Osteocyte (in vitro differentiated cells): ENCODE measurements at regions not wholly inside any gene's neighbourhood (a gene's known extent, or its start where the extent isn't known, plus 50 kb on each side); places are given as distances from the start of the nearest gene placed in this dataset.

Source experiments
- DNase-seq: peaks from one replicate; pipeline ENCODE4 v3.0.0; 2021; ENCODE audit warnings: mixed read lengths; ENCODE audit not compliant: unreplicated experiment; ENCODE audit errors: extremely low spot score
- H3K27ac Mint-ChIP-seq: one replicate; pipeline ENCODE4 v1.8.0; 2021; ENCODE audit warnings: mild to moderate bottlenecking, mixed read lengths; ENCODE audit not compliant: unreplicated experiment
- H3K27me3 Mint-ChIP-seq: one replicate; pipeline ENCODE4 v1.8.0; 2021; ENCODE audit warnings: mixed read lengths; ENCODE audit not compliant: unreplicated experiment
- H3K36me3 Mint-ChIP-seq: one replicate; pipeline ENCODE4 v1.8.0; 2021; ENCODE audit warnings: mixed read lengths; ENCODE audit not compliant: unreplicated experiment
- H3K4me1 Mint-ChIP-seq: one replicate; pipeline ENCODE4 v1.8.0; 2021; ENCODE audit warnings: mixed read lengths; ENCODE audit not compliant: unreplicated experiment
- H3K4me3 Mint-ChIP-seq: one replicate; pipeline ENCODE4 v1.8.0; 2021; ENCODE audit warnings: mild to moderate bottlenecking, moderate library complexity, mixed read lengths; ENCODE audit not compliant: unreplicated experiment
- H3K9me3 Mint-ChIP-seq: one replicate; pipeline ENCODE4 v1.8.0; 2021; ENCODE audit warnings: mixed read lengths; ENCODE audit not compliant: unreplicated experiment
- TF ChIP-seq, protein P1 (sequence below): fragments of 200-600 bp; sonication (generic); IDR thresholded peaks from 2 replicates; pipeline ENCODE4 v1.5.0; 2021; ENCODE audit warnings: antibody characterized with exemption, mild to moderate bottlenecking, moderate library complexity

DNA sequence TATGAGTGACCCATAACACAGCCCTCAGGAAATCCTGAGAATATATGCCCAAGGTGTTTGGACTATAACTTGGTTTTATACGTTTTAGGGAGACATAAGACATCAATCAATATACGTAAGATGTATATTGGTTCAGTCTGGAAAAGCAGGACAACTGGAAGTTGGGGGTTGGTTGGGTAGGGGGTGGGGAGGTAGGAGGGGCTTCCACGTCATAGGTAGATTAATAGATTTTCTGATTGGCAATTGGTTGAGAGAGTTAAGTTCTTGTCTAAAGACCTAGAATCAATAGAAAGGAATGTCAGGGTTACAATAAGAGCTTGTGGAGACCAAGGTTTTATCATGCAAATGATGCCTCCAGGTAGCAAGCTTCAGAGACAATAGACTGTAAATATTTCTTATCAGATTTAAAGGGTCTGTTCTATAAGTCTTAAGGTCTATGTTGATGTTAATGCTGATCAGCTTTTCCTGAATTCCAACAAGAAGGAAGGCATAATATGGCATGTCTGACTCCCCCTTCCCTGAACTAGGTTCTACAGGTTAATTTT, 2267.7 kb upstream of the ACO1 start:
- H3K27me3 Mint-ChIP-seq = no peaks in the 10 kb centered on the region

DNA sequence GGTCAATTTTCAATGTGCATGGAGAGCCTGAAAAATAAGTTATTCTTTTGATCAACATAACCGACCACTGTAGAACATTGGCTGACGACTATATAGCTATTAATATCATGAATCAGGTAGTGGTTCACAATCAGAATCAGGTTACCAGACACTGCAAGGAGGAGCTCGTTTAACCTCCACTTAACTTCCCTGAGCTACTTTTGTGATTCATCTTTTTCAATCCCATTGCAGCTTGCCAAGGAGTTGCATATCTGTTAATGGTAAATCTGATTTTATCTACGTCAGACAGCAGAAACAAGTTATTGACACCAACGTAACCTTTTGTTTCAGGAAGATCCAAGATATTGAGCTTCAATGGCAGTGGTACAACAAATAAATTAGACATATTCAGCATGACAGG, 2263.8 kb upstream of the ACO1 start:
- H3K27me3 Mint-ChIP-seq = no peaks in the 10 kb centered on the region
- no peak for DNase-seq
- no peaks in the 10 kb centered on the region for H3K4me1 Mint-ChIP-seq
- H3K36me3 Mint-ChIP-seq = no peaks in the 10 kb centered on the region
- no peak overlapping the region for H3K4me3 Mint-ChIP-seq
- TF ChIP-seq, protein P1, sequence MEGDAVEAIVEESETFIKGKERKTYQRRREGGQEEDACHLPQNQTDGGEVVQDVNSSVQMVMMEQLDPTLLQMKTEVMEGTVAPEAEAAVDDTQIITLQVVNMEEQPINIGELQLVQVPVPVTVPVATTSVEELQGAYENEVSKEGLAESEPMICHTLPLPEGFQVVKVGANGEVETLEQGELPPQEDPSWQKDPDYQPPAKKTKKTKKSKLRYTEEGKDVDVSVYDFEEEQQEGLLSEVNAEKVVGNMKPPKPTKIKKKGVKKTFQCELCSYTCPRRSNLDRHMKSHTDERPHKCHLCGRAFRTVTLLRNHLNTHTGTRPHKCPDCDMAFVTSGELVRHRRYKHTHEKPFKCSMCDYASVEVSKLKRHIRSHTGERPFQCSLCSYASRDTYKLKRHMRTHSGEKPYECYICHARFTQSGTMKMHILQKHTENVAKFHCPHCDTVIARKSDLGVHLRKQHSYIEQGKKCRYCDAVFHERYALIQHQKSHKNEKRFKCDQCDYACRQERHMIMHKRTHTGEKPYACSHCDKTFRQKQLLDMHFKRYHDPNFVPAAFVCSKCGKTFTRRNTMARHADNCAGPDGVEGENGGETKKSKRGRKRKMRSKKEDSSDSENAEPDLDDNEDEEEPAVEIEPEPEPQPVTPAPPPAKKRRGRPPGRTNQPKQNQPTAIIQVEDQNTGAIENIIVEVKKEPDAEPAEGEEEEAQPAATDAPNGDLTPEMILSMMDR = no peak
- H3K27ac Mint-ChIP-seq = no peak overlapping the region
- peaks cover under 1% of the 10 kb centered on the region for H3K9me3 Mint-ChIP-seq

More for the DNA sequence above, 2267.7 kb upstream of the ACO1 start:
- Mint-ChIP-seq H3K4me1 (no peaks in the 10 kb centered on the region), H3K36me3 (no peaks in the 10 kb centered on the region), H3K4me3 (no peak overlapping the region), H3K9me3 (peaks cover 12% of the 10 kb centered on the region), H3K27ac (no peak overlapping the region)
- DNase-seq = no peak
- TF ChIP-seq, protein P1 = no peak

DNA sequence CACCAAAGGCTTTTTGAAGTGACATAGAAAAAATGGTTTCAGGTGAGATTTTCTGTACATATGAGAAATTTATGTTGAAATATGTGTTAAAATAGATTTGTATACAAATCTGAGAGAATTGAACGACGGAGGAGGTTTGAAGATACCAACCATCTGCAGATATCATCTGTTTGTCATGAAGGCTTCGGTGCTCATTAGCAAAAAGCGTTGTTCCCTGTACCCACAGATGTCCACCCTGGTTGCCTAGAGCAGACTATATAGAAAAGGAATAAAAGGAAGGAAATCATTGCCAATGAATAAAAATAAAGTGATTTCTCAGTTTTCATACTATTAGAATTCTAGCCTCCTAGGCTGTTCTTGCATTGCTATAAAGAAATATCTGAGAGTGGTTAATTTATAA, 2262.8 kb upstream of the ACO1 start:
- Mint-ChIP-seq H3K4me3 (no peak overlapping the region), H3K27me3 (no peaks in the 10 kb centered on the region), H3K27ac (no peak overlapping the region), H3K36me3 (no peaks in the 10 kb centered on the region), H3K9me3 (no peaks in the 10 kb centered on the region), H3K4me1 (no peaks in the 10 kb centered on the region)
- no peak for DNase-seq
- TF ChIP-seq, protein P1 = no peak

DNA sequence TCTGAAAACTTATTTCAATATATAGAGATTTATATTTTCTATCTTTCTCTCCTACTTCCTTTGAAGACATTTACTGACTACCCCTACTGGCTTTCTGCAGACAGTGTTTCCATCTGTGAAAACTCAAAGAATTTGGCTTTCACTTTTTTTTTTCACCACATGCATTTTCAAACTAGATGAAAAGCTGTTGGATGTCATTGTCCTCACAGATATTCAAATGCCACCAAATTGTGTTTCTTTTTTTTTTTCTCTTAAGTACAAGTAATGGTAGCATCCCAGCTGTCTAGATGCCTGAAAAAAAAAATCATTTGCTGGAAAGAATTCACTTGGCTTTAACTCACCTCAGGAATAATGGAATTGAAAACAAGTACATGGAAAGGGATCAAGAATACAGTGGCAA, 2258.6 kb upstream of the ACO1 start:
- no peak for DNase-seq
- H3K36me3 Mint-ChIP-seq = no peaks in the 10 kb centered on the region
- TF ChIP-seq, protein P1 = no peak
- H3K27ac Mint-ChIP-seq = no peak overlapping the region
- no peaks in the 10 kb centered on the region for H3K27me3 Mint-ChIP-seq
- no peaks in the 10 kb centered on the region for H3K4me1 Mint-ChIP-seq
- H3K4me3 Mint-ChIP-seq = no peak overlapping the region
- peaks cover 5% of the 10 kb centered on the region for H3K9me3 Mint-ChIP-seq

DNA sequence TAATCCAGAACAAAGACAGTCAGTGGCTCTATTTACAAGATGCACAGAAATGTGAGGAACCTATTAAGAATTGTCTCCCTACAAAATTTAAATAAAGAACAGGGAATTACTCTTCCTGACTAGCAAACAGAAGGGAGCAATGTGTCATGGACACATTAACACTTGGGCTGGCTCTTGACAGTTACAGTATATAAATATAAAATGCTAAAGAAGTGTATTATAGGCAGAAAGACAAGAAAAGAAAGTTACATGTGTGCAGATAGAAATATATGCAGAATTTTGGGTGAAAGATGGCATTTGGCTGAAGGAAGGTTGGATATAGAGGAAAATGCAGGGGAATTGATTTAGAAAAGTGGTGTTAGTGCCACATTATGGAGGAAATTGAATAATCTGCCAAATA, 2257.1 kb upstream of the ACO1 start:
- no peak for DNase-seq
- TF ChIP-seq, protein P1 = no peak
- H3K27me3 Mint-ChIP-seq = no peaks in the 10 kb centered on the region
- no peaks in the 10 kb centered on the region for H3K4me1 Mint-ChIP-seq
- peaks cover 5% of the 10 kb centered on the region for H3K9me3 Mint-ChIP-seq
- H3K27ac Mint-ChIP-seq = no peak overlapping the region
- H3K36me3 Mint-ChIP-seq = no peaks in the 10 kb centered on the region
- no peak overlapping the region for H3K4me3 Mint-ChIP-seq
